Esophagus squamous epithelium (tissue), 4 donors: ENCODE measurements at regions not wholly inside any gene's neighbourhood (a gene's known extent, or its start where the extent isn't known, plus 50 kb on each side); places are given as distances from the start of the nearest gene placed in this dataset.

Source experiments
- CTCF ChIP-seq, 6 experiments: fragments of 450-650 bp in 4 of 6; fragments of 200-600 bp in 2 of 6; sonication (generic) in 2 of 6; IDR thresholded peaks; one replicate each; pipeline ENCODE4 v1.5.1; 2016 to 2019; ENCODE audit warnings: antibody characterized with exemption in 6 of 6, mild to moderate bottlenecking in 4 of 6, moderate library complexity in 4 of 6
- POLR2A ChIP-seq, 4 donors: fragments of 450-650 bp; IDR thresholded peaks; one replicate each; pipeline ENCODE4 v1.6.1; 2017; ENCODE audit warnings: antibody characterized with exemption in 4 of 4, mild to moderate bottlenecking in 4 of 4, moderate library complexity in 3 of 4

- TF ChIP-seq POLR2A (IDR thresholded peaks at IDR 0.05) (no peak), CTCF (IDR thresholded peaks at IDR 0.05) (no peak)
Observed at GRCh38 chr7:157483971-157484410, 147.2 kb downstream of the DNAJB6 start.
